SK-N-SH treated with all-trans-retinoic acid at 6 μM for 48 hours (cell line): ENCODE measurements at regions not wholly inside any gene's neighbourhood (a gene's known extent, or its start where the extent isn't known, plus 50 kb on each side); places are given as distances from the start of the nearest gene placed in this dataset.

ENCODE experiments used
- ARNTL ChIP-seq: fragments of 450-650 bp; formaldehyde crosslinking; IDR thresholded peaks from 2 replicates; pipeline ENCODE4 v1.5.0; 2020; ENCODE audit warnings: low read depth, mild to moderate bottlenecking, moderate library complexity, borderline replicate concordance
- SNAI2 ChIP-seq: fragments of 250-450 bp; sonication (Bioruptor Pico); IDR thresholded peaks from 2 replicates; pipeline ENCODE4 v1.5.0; 2020; ENCODE audit warnings: mild to moderate bottlenecking, moderate library complexity
- TCF4 ChIP-seq: fragments of 250-450 bp; sonication (Bioruptor Pico); IDR thresholded peaks from 2 replicates; pipeline ENCODE4 v1.8.0; 2021; ENCODE audit warnings: mild to moderate bottlenecking, moderate library complexity, borderline replicate concordance
- TOX ChIP-seq: fragments of 250-450 bp; sonication (Bioruptor Pico); IDR thresholded peaks from 2 replicates; pipeline ENCODE4 v1.8.0; 2021; ENCODE audit warnings: mild to moderate bottlenecking, moderate library complexity, borderline replicate concordance
- ZFP3 ChIP-seq: fragments of 250-450 bp; sonication (Bioruptor Pico); IDR thresholded peaks from 2 replicates; pipeline ENCODE4 v1.5.0; 2020; ENCODE audit warnings: mild to moderate bottlenecking, moderate library complexity
- ZNF565 ChIP-seq: fragments of 450-650 bp; formaldehyde crosslinking; conservative IDR thresholded peaks from 2 replicates; pipeline ENCODE4 v1.5.0; 2020; ENCODE audit warnings: low read depth, mild to moderate bottlenecking, moderate library complexity
- TF ChIP-seq, protein P1 (sequence below): fragments of 250-450 bp; sonication (Bioruptor Pico); IDR thresholded peaks from 2 replicates; pipeline ENCODE4 v1.5.1; 2021; ENCODE audit warnings: mild to moderate bottlenecking, moderate library complexity
- TF ChIP-seq, protein P2 (sequence below): fragments of 250-450 bp; sonication (Bioruptor Pico); IDR thresholded peaks from 2 replicates; pipeline ENCODE4 v1.8.0; 2021; ENCODE audit warnings: low read depth, mild to moderate bottlenecking, moderate library complexity, borderline replicate concordance
- TF ChIP-seq, protein P3 (sequence below): fragments of 250-450 bp; sonication (Bioruptor Pico); IDR thresholded peaks from 2 replicates; pipeline ENCODE4 v1.8.0; 2020; ENCODE audit warnings: mild to moderate bottlenecking, moderate library complexity, borderline replicate concordance

DNA sequence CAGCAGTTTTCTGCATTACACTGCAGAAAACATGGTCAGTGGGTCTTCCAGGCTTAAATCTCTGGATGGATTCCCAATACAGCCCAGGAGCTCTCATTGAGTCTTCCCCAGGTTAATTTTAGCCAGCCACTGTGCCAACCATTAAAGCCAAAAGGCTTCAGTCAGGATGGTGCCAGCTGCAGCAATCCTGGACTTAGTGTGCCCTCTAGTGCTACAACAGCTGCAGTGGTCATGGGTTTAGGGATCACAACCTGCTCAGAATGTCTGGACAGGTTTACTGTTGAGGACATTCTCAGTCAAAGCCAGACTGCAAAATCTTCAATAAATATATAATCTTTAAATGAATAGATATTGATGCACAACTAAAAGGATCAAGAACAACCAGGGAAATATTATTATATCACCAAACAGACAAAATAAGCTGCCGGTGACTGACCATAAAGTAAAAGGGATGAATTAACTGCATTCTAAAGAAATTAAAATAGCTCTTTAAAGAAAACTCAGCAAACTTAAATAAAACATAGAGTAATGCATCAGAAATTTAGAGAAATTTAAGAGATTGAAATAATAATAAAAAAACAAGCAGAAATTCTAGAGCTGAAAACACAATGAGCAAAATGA is 639.9 kb downstream of the SPOCK3 start:
- no peak for TF ChIP-seq ZFP3 (CRISPR knock-in tag)
- TF ChIP-seq, protein P1, sequence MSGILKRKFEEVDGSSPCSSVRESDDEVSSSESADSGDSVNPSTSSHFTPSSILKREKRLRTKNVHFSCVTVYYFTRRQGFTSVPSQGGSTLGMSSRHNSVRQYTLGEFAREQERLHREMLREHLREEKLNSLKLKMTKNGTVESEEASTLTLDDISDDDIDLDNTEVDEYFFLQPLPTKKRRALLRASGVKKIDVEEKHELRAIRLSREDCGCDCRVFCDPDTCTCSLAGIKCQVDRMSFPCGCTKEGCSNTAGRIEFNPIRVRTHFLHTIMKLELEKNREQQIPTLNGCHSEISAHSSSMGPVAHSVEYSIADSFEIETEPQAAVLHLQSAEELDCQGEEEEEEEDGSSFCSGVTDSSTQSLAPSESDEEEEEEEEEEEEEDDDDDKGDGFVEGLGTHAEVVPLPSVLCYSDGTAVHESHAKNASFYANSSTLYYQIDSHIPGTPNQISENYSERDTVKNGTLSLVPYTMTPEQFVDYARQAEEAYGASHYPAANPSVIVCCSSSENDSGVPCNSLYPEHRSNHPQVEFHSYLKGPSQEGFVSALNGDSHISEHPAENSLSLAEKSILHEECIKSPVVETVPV (CRISPR knock-in tag), result no peak
- no peak for TF ChIP-seq ZNF565 (CRISPR knock-in tag)
- TF ChIP-seq, protein P2, sequence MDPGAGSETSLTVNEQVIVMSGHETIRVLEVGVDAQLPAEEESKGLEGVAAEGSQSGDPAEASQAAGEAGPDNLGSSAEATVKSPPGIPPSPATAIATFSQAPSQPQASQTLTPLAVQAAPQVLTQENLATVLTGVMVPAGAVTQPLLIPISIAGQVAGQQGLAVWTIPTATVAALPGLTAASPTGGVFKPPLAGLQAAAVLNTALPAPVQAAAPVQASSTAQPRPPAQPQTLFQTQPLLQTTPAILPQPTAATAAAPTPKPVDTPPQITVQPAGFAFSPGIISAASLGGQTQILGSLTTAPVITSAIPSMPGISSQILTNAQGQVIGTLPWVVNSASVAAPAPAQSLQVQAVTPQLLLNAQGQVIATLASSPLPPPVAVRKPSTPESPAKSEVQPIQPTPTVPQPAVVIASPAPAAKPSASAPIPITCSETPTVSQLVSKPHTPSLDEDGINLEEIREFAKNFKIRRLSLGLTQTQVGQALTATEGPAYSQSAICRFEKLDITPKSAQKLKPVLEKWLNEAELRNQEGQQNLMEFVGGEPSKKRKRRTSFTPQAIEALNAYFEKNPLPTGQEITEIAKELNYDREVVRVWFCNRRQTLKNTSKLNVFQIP (CRISPR knock-in tag), result no peak
- no peak for TF ChIP-seq TCF4 (CRISPR knock-in tag)
- no peak for TF ChIP-seq TOX
- TF ChIP-seq, protein P3, sequence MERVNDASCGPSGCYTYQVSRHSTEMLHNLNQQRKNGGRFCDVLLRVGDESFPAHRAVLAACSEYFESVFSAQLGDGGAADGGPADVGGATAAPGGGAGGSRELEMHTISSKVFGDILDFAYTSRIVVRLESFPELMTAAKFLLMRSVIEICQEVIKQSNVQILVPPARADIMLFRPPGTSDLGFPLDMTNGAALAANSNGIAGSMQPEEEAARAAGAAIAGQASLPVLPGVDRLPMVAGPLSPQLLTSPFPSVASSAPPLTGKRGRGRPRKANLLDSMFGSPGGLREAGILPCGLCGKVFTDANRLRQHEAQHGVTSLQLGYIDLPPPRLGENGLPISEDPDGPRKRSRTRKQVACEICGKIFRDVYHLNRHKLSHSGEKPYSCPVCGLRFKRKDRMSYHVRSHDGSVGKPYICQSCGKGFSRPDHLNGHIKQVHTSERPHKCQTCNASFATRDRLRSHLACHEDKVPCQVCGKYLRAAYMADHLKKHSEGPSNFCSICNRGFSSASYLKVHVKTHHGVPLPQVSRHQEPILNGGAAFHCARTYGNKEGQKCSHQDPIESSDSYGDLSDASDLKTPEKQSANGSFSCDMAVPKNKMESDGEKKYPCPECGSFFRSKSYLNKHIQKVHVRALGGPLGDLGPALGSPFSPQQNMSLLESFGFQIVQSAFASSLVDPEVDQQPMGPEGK (CRISPR knock-in tag), result no peak
- no peak for TF ChIP-seq SNAI2
- no peak for TF ChIP-seq ARNTL
